ENCODE measurements at regions not wholly inside any gene's neighbourhood (a gene's known extent, or its start where the extent isn't known, plus 50 kb on each side); places are given as distances from the start of the nearest gene placed in this dataset.

GRCh38 chr5:98723061-98723460 lies 50.4 kb upstream of the RGMB start:
- intact Hi-C loops (cut with DNase I), result no loop called here
- H3K4me1 ChIP-seq, result peaks cover 0 to 26% (median 11%) of the 10 kb centered on the region in 4 donors
- H3K27me3 ChIP-seq, result no peaks in the 10 kb centered on the region
- H3K27ac ChIP-seq (replicated peaks in 1 of 4), result no peak overlapping the region
- DNase-seq (ENCODE audit: extremely low spot score), result no peak
- TF ChIP-seq, protein P1, sequence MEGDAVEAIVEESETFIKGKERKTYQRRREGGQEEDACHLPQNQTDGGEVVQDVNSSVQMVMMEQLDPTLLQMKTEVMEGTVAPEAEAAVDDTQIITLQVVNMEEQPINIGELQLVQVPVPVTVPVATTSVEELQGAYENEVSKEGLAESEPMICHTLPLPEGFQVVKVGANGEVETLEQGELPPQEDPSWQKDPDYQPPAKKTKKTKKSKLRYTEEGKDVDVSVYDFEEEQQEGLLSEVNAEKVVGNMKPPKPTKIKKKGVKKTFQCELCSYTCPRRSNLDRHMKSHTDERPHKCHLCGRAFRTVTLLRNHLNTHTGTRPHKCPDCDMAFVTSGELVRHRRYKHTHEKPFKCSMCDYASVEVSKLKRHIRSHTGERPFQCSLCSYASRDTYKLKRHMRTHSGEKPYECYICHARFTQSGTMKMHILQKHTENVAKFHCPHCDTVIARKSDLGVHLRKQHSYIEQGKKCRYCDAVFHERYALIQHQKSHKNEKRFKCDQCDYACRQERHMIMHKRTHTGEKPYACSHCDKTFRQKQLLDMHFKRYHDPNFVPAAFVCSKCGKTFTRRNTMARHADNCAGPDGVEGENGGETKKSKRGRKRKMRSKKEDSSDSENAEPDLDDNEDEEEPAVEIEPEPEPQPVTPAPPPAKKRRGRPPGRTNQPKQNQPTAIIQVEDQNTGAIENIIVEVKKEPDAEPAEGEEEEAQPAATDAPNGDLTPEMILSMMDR (IDR thresholded peaks at IDR 0.05), result no peak
- no peak for TF ChIP-seq POLR2AphosphoS5 (IDR thresholded peaks at IDR 0.05)
- no peak for TF ChIP-seq EP300 (IDR thresholded peaks at IDR 0.05)
- no peak for TF ChIP-seq POLR2A (IDR thresholded peaks at IDR 0.05; ENCODE audit: low read depth)
- no peaks in the 10 kb centered on the region for H3K36me3 ChIP-seq
- H3K9me3 ChIP-seq, result no peaks in the 10 kb centered on the region
- no peak overlapping the region for H3K4me3 ChIP-seq
- WGBS, result 86% methylated on average over 2 of the region's 2 CpGs

Small RNA genes in the stretch of these regions (small RNA-seq; reads per million reads assigned to genes)
- gene AC008834.1, result 0 reads per million in 3 donors
- gene AC074133.1, result 0 reads per million in 3 donors
- gene MRPS35P2, result 0 reads per million in 3 donors
